Chondrocyte (in vitro differentiated cells): ENCODE measurements at regions not wholly inside any gene's neighbourhood (a gene's known extent, or its start where the extent isn't known, plus 50 kb on each side); places are given as distances from the start of the nearest gene placed in this dataset.

Experiments used
- DNase-seq: peaks from one replicate; pipeline ENCODE4 v3.0.0; 2021; ENCODE audit warnings: mixed read lengths, low spot score
- H3K27ac Mint-ChIP-seq: one replicate; pipeline ENCODE4 v1.8.0; 2021; ENCODE audit warnings: mild to moderate bottlenecking, moderate library complexity, mixed read lengths; ENCODE audit not compliant: unreplicated experiment
- H3K27me3 Mint-ChIP-seq: 2 replicates; pipeline ENCODE4 v1.8.0; 2021; ENCODE audit warnings: low read depth, mixed read lengths
- H3K36me3 Mint-ChIP-seq: 2 replicates; pipeline ENCODE4 v1.8.0; 2021; ENCODE audit warnings: low read depth, mixed read lengths
- H3K4me1 Mint-ChIP-seq: 2 replicates; pipeline ENCODE4 v1.8.0; 2021; ENCODE audit warnings: low read depth, mild to moderate bottlenecking, mixed read lengths
- H3K4me3 Mint-ChIP-seq: one replicate; pipeline ENCODE4 v1.8.0; 2021; ENCODE audit warnings: mild to moderate bottlenecking, moderate library complexity, mixed read lengths; ENCODE audit not compliant: unreplicated experiment
- H3K9me3 Mint-ChIP-seq: 2 replicates; pipeline ENCODE4 v1.8.0; 2021; ENCODE audit warnings: low read depth, mixed read lengths
- TF ChIP-seq, protein P1 (sequence below): fragments of 200-600 bp; sonication (generic); IDR thresholded peaks from 2 replicates; pipeline ENCODE4 v1.5.0; 2021; ENCODE audit warnings: antibody characterized with exemption, mild to moderate bottlenecking, moderate library complexity

DNA sequence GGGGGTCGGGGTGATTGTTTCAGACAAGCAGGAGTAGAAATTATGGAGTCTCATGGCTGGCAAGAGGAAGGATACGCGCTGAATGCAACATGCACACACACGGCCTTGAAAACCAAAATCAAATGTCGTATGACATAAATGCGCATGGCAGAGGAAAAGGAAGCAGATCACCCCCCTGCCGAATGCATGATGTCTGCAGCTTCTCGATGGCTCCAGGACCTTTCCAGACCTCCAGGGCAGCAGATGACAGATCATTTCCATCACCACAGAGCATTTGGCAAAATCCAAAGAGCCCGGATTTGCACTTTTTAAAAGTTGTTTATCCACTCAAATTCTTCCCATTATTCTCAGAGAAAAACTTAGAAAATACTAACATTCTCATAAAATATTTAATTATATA is 211.7 kb downstream of the NHLRC3 start:
- H3K27me3 Mint-ChIP-seq, result no peaks in the 10 kb centered on the region
- TF ChIP-seq, protein P1, sequence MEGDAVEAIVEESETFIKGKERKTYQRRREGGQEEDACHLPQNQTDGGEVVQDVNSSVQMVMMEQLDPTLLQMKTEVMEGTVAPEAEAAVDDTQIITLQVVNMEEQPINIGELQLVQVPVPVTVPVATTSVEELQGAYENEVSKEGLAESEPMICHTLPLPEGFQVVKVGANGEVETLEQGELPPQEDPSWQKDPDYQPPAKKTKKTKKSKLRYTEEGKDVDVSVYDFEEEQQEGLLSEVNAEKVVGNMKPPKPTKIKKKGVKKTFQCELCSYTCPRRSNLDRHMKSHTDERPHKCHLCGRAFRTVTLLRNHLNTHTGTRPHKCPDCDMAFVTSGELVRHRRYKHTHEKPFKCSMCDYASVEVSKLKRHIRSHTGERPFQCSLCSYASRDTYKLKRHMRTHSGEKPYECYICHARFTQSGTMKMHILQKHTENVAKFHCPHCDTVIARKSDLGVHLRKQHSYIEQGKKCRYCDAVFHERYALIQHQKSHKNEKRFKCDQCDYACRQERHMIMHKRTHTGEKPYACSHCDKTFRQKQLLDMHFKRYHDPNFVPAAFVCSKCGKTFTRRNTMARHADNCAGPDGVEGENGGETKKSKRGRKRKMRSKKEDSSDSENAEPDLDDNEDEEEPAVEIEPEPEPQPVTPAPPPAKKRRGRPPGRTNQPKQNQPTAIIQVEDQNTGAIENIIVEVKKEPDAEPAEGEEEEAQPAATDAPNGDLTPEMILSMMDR, result no peak
- no peak overlapping the region for H3K27ac Mint-ChIP-seq
- H3K4me1 Mint-ChIP-seq, result peaks cover 19% of the 10 kb centered on the region
- no peak overlapping the region for H3K4me3 Mint-ChIP-seq
- no peaks in the 10 kb centered on the region for H3K36me3 Mint-ChIP-seq
- DNase-seq, result no peak
- H3K9me3 Mint-ChIP-seq, result peaks cover 6% of the 10 kb centered on the region

DNA sequence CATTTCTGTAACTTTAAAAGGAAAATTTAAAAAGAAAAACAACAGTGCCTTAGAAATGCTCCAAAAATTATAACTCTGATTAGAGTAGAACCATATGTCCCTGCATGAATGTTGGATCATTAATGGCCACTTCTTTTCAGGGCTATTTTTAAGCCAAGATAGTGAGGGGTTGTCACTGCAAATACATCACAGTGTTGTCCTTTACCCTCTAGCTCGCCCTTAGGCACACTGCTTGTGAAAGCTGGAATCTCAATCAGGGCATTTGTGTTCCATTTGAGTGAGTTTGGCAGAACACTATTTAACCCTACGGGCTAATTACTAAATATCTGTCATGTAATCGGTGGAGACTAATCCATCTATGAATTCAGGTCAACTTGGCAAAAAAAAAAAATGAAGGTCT is 212.2 kb downstream of the NHLRC3 start:
- H3K27me3 Mint-ChIP-seq, result no peaks in the 10 kb centered on the region
- peaks cover 10% of the 10 kb centered on the region for H3K9me3 Mint-ChIP-seq
- H3K4me3 Mint-ChIP-seq, result no peak overlapping the region
- H3K4me1 Mint-ChIP-seq, result peaks cover 24% of the 10 kb centered on the region
- TF ChIP-seq, protein P1, result no peak
- no peak overlapping the region for H3K27ac Mint-ChIP-seq
- no peak for DNase-seq
- no peaks in the 10 kb centered on the region for H3K36me3 Mint-ChIP-seq

DNA sequence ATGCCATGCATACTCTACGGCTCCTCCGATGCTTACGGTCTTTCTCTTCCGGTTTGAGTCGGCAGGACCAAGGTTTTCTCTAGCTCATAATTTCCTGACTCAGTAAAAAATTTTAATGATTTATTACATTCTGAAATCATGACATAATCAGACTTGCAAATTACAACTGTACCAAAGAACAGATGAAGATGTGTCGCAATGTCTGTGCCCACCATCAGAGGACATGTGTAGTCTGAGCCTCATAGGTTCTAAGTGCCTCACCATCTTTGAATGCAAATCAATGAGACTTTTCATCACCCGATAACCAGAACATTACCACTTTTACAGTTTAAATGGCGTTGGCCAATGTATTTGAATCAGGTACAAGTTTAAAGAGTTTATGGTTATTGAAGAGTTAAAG is 213.1 kb downstream of the NHLRC3 start:
- H3K9me3 Mint-ChIP-seq, result peaks cover 10% of the 10 kb centered on the region
- no peak overlapping the region for H3K4me3 Mint-ChIP-seq
- TF ChIP-seq, protein P1, result no peak
- DNase-seq, result no peak
- peaks cover 21% of the 10 kb centered on the region for H3K4me1 Mint-ChIP-seq
- H3K36me3 Mint-ChIP-seq, result no peaks in the 10 kb centered on the region
- H3K27me3 Mint-ChIP-seq, result no peaks in the 10 kb centered on the region
- H3K27ac Mint-ChIP-seq, result no peak overlapping the region

DNA sequence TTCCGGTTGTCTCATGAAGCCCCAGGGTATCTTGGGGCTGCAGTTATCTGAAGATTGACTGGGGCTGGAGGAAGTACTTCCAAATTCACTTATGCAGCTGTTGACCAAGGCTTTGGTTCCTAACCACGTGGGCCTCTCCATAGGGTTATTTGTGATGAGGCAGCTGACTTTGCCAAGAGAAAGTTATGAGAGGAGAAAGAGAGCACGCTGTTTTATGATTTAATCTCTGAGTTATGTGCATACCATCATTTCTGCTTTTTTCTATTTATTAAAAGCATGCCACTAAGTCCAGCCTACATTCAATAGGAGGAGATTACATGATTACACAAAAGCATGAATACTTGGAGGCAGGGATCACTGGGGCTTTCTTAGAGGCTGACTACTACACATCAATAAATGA is 215.5 kb downstream of the NHLRC3 start:
- DNase-seq, result no peak
- H3K9me3 Mint-ChIP-seq, result peaks cover 10% of the 10 kb centered on the region
- peaks cover 32% of the 10 kb centered on the region for H3K4me1 Mint-ChIP-seq
- no peaks in the 10 kb centered on the region for H3K27me3 Mint-ChIP-seq
- TF ChIP-seq, protein P1, result no peak
- no peak overlapping the region for H3K4me3 Mint-ChIP-seq
- H3K36me3 Mint-ChIP-seq, result no peaks in the 10 kb centered on the region
- H3K27ac Mint-ChIP-seq, result peak overlapping the region; percentile 58

DNA sequence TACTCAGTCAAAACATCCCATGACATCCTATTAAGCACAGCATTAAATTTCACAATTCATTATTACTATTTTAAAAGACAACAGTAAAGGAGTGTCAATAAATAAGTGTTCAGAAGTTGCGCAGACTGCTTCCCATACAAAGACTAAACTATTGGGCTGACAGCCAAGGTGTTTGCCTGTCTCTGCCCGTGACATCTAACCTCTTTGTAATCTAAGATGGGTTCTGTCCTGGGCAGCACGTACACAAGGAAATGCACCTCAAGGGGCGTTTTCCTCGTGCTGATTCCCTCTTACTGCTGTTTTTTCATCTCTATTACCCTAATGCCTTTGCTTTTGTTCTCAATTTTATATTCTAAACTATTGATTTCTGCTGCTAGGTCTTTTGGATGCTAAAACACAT is 216.3 kb downstream of the NHLRC3 start:
- Mint-ChIP-seq H3K36me3 (no peaks in the 10 kb centered on the region), H3K4me1 (peaks cover 37% of the 10 kb centered on the region), H3K27ac (peak overlapping the region; percentile 58), H3K27me3 (no peaks in the 10 kb centered on the region), H3K9me3 (peaks cover 10% of the 10 kb centered on the region), H3K4me3 (no peak overlapping the region)
- TF ChIP-seq, protein P1, result no peak
- no peak for DNase-seq
